Hematopoietic multipotent progenitor cell treated with erythropoietin and hydrocortisone succinate and interleukin-3 and kit ligand, for 17 days (in vitro differentiated cells): ENCODE measurements at regions not wholly inside any gene's neighbourhood (a gene's known extent, or its start where the extent isn't known, plus 50 kb on each side); places are given as distances from the start of the nearest gene placed in this dataset.

Experiments
- DNase-seq: peaks from one replicate; pipeline ENCODE4 v3.0.0-alpha.2; 2015; ENCODE audit warnings: low spot score

GRCh38 chr1:112040891-112041740 lies 51.6 kb upstream of the KCND3 start:
- DNase-seq, result no peak

- DNase-seq, result no peak
Observed at GRCh38 chr1:112043901-112044300, 54.4 kb upstream of the KCND3 start.

- no peak for DNase-seq
Observed at GRCh38 chr1:112044745-112045144, 55.3 kb upstream of the KCND3 start.

GRCh38 chr1:112046630-112047029 lies 57.2 kb upstream of the KCND3 start:
- DNase-seq, result no peak

- no peak for DNase-seq
Observed at GRCh38 chr1:112048421-112048820, 59.0 kb upstream of the KCND3 start.

- no peak for DNase-seq
Observed at GRCh38 chr1:112054510-112054909, 65.0 kb upstream of the KCND3 start.

- DNase-seq, result no peak
Observed at GRCh38 chr1:112056354-112056753, 66.9 kb upstream of the KCND3 start.

- DNase-seq, result no peak
Observed at GRCh38 chr1:112057736-112058135, 68.3 kb upstream of the KCND3 start.

- no peak for DNase-seq
Observed at GRCh38 chr1:112058815-112059450, 69.5 kb upstream of the KCND3 start.

- DNase-seq, result no peak
Observed at GRCh38 chr1:112059679-112060078, 70.2 kb upstream of the KCND3 start.

GRCh38 chr1:112060261-112060660 lies 70.8 kb upstream of the KCND3 start:
- no peak for DNase-seq

- DNase-seq, result no peak
Observed at GRCh38 chr1:112061056-112061455, 71.6 kb upstream of the KCND3 start.

- no peak for DNase-seq
Observed at GRCh38 chr1:112061901-112062320, 72.4 kb upstream of the KCND3 start.

- DNase-seq, result no peak
Observed at GRCh38 chr1:112063781-112064728, 74.6 kb upstream of the KCND3 start.

- no peak for DNase-seq
Observed at GRCh38 chr1:112067989-112068388, 78.5 kb upstream of the KCND3 start.

- no peak for DNase-seq
Observed at GRCh38 chr1:112070677-112071076, 81.2 kb upstream of the KCND3 start.

GRCh38 chr1:112074711-112075110 lies 85.2 kb upstream of the KCND3 start:
- DNase-seq, result no peak

- DNase-seq, result no peak
Observed at GRCh38 chr1:112075566-112075965, 86.1 kb upstream of the KCND3 start.

GRCh38 chr1:112079446-112079845 lies 90.0 kb upstream of the KCND3 start:
- DNase-seq, result no peak

- DNase-seq, result no peak
Observed at GRCh38 chr1:112083487-112083886, 94.0 kb upstream of the KCND3 start.

- no peak for DNase-seq
Observed at GRCh38 chr1:112092656-112093371, 103.3 kb upstream of the KCND3 start.

- DNase-seq, result no peak
Observed at GRCh38 chr1:112093372-112093694, 103.9 kb upstream of the KCND3 start.
